ENCODE measurements at regions not wholly inside any gene's neighbourhood (a gene's known extent, or its start where the extent isn't known, plus 50 kb on each side); places are given as distances from the start of the nearest gene placed in this dataset.

DNA sequence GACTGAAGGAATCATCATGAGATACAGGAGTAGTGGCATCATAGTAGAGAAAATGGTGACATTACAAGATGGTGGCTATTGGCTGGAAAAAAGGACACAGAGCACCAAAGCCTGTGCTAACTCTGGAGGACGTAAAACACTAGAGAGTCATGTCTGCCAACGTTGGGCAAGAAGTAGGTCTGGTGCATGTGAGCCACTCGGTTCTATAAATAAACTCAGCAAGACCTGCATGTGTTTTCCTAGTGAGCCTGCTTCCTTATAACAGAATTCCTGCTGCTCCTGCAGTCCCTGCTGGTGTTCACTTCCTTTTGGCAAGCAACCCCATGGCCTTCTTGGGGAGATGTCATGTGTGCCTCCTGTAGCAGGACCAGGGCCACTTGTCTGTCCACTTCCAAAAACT, 325.2 kb downstream of the OSR1 start:
- DNase-seq (ENCODE audit: low read depth) = no peak
- no peaks in the 10 kb centered on the region for H3K9me3 ChIP-seq (ENCODE audit: control insufficient read depth, low read length)
- H3K36me3 ChIP-seq (ENCODE audit: control insufficient read depth, insufficient read depth, low read length, severe bottlenecking) = no peaks in the 10 kb centered on the region
- no peak overlapping the region for H3K9ac ChIP-seq (ENCODE audit: low read length)
- H3K27me3 ChIP-seq (replicated peaks; ENCODE audit: control insufficient read depth, insufficient read depth, low read length) = no peaks in the 10 kb centered on the region
- H3K4me1 ChIP-seq (ENCODE audit: control insufficient read depth, insufficient read depth, low read length) = peaks cover 29% of the 10 kb centered on the region
- H3K4me3 ChIP-seq (ENCODE audit: low read length) = no peak overlapping the region

- Histone ChIP-seq H3K4me1 (ENCODE audit: control insufficient read depth, insufficient read depth, low read length) (peaks cover 20% of the 10 kb centered on the region), H3K4me3 (ENCODE audit: low read length) (no peak overlapping the region), H3K27me3 (replicated peaks; ENCODE audit: control insufficient read depth, insufficient read depth, low read length) (no peaks in the 10 kb centered on the region), H3K9me3 (ENCODE audit: control insufficient read depth, low read length) (no peaks in the 10 kb centered on the region), H3K36me3 (ENCODE audit: control insufficient read depth, insufficient read depth, low read length, severe bottlenecking) (no peaks in the 10 kb centered on the region), H3K9ac (ENCODE audit: low read length) (no peak overlapping the region)
- DNase-seq (ENCODE audit: low read depth) = no peak
Observed at GRCh38 chr2:19031642-19032041, 326.8 kb downstream of the OSR1 start.

DNA sequence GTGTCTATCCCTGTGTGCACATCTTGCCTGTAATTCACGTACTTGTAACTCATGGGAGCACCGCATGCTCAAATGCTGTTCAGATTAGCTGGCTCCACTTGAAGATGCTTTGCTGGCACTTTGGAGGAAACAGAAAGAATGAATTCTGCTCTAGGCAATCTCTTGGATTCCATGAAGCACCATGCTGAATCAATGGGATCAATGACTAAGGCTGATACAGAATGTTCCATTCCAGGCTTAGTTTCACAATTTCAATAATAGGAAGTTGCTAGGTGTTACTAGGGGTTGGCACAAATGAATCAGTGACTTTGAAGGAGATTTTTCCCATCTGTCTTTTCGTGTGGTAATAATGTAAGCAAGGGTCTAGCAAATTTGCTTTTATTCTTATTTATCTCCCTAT, 328.8 kb downstream of the OSR1 start:
- no peaks in the 10 kb centered on the region for H3K27me3 ChIP-seq (replicated peaks; ENCODE audit: control insufficient read depth, insufficient read depth, low read length)
- H3K4me3 ChIP-seq (ENCODE audit: low read length) = no peak overlapping the region
- no peak overlapping the region for H3K9ac ChIP-seq (ENCODE audit: low read length)
- H3K9me3 ChIP-seq (ENCODE audit: control insufficient read depth, low read length) = no peaks in the 10 kb centered on the region
- peak; percentile 13 for DNase-seq (ENCODE audit: low read depth)
- H3K36me3 ChIP-seq (ENCODE audit: control insufficient read depth, insufficient read depth, low read length, severe bottlenecking) = no peaks in the 10 kb centered on the region
- peaks cover 6% of the 10 kb centered on the region for H3K4me1 ChIP-seq (ENCODE audit: control insufficient read depth, insufficient read depth, low read length)

GRCh38 chr2:19028587-19029375, 329.6 kb downstream of the OSR1 start:
- peaks cover 5% of the 10 kb centered on the region for H3K4me1 ChIP-seq (ENCODE audit: control insufficient read depth, insufficient read depth, low read length)
- no peak for DNase-seq (ENCODE audit: low read depth)
- H3K9ac ChIP-seq (ENCODE audit: low read length) = no peak overlapping the region
- no peaks in the 10 kb centered on the region for H3K9me3 ChIP-seq (ENCODE audit: control insufficient read depth, low read length)
- no peak overlapping the region for H3K4me3 ChIP-seq (ENCODE audit: low read length)
- H3K36me3 ChIP-seq (ENCODE audit: control insufficient read depth, insufficient read depth, low read length, severe bottlenecking) = no peaks in the 10 kb centered on the region
- no peaks in the 10 kb centered on the region for H3K27me3 ChIP-seq (replicated peaks; ENCODE audit: control insufficient read depth, insufficient read depth, low read length)

- H3K9me3 ChIP-seq (ENCODE audit: control insufficient read depth, low read length) = no peaks in the 10 kb centered on the region
- H3K4me3 ChIP-seq (ENCODE audit: low read length) = no peak overlapping the region
- H3K27me3 ChIP-seq (replicated peaks; ENCODE audit: control insufficient read depth, insufficient read depth, low read length) = no peaks in the 10 kb centered on the region
- H3K36me3 ChIP-seq (ENCODE audit: control insufficient read depth, insufficient read depth, low read length, severe bottlenecking) = no peaks in the 10 kb centered on the region
- no peak overlapping the region for H3K9ac ChIP-seq (ENCODE audit: low read length)
- H3K4me1 ChIP-seq (ENCODE audit: control insufficient read depth, insufficient read depth, low read length) = peaks cover 5% of the 10 kb centered on the region
- DNase-seq (ENCODE audit: low read depth) = no peak
Observed at GRCh38 chr2:19027626-19028025, 330.8 kb downstream of the OSR1 start.

- Histone ChIP-seq H3K27me3 (replicated peaks; ENCODE audit: control insufficient read depth, insufficient read depth, low read length) (no peaks in the 10 kb centered on the region), H3K9ac (ENCODE audit: low read length) (no peak overlapping the region), H3K4me1 (ENCODE audit: control insufficient read depth, insufficient read depth, low read length) (peaks cover 15% of the 10 kb centered on the region), H3K9me3 (ENCODE audit: control insufficient read depth, low read length) (no peaks in the 10 kb centered on the region), H3K36me3 (ENCODE audit: control insufficient read depth, insufficient read depth, low read length, severe bottlenecking) (no peaks in the 10 kb centered on the region), H3K4me3 (ENCODE audit: low read length) (no peak overlapping the region)
- no peak for DNase-seq (ENCODE audit: low read depth)
Observed at GRCh38 chr2:19026261-19026660, 332.2 kb downstream of the OSR1 start.

DNA sequence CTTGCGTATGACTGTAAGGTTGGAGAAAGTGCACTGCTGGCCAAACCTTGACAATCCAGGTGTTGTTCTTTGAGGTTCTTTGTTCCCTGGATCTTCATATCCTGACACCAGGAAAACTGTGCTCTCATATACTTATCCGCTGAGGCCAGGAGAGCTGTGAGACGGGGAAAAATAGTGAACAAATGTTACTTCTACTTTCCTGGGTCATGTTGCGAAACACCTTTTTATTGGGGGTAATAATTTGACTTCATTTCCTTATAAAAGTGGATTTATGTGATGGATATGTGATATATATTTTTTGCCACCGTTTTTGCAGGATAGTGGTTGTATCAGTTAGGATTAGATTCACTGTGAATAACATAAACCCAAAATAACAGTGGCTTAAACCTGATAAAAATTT, 336.1 kb downstream of the OSR1 start:
- no peaks in the 10 kb centered on the region for H3K9me3 ChIP-seq (ENCODE audit: control insufficient read depth, low read length)
- peaks cover 18% of the 10 kb centered on the region for H3K4me1 ChIP-seq (ENCODE audit: control insufficient read depth, insufficient read depth, low read length)
- H3K36me3 ChIP-seq (ENCODE audit: control insufficient read depth, insufficient read depth, low read length, severe bottlenecking) = no peaks in the 10 kb centered on the region
- H3K4me3 ChIP-seq (ENCODE audit: low read length) = no peak overlapping the region
- DNase-seq (ENCODE audit: low read depth) = peak; percentile 17
- no peaks in the 10 kb centered on the region for H3K27me3 ChIP-seq (replicated peaks; ENCODE audit: control insufficient read depth, insufficient read depth, low read length)
- H3K9ac ChIP-seq (ENCODE audit: low read length) = no peak overlapping the region

DNA sequence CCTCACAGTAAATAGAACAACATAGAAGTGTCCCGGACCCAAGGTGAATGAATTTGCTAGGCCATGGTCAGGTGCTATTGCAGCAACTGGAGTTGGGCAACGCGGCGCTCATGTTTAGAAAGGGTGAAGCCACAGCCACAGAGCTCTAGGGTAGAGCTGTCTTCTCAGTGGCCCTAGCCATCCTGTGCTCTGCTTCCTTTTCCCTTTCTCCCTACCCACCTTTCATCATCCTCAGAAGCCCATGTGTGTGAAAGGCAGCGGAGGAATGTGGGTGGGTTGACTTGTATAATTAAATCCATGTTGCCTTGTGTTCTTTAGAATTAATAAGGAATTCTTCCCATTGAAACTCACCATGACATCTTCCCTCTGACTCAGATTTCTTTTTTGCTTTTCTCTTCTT, 336.7 kb downstream of the OSR1 start:
- Histone ChIP-seq H3K36me3 (ENCODE audit: control insufficient read depth, insufficient read depth, low read length, severe bottlenecking) (no peaks in the 10 kb centered on the region), H3K4me3 (ENCODE audit: low read length) (no peak overlapping the region), H3K9me3 (ENCODE audit: control insufficient read depth, low read length) (no peaks in the 10 kb centered on the region), H3K9ac (ENCODE audit: low read length) (peak overlapping the region; percentile 12), H3K4me1 (ENCODE audit: control insufficient read depth, insufficient read depth, low read length) (peaks cover 18% of the 10 kb centered on the region), H3K27me3 (replicated peaks; ENCODE audit: control insufficient read depth, insufficient read depth, low read length) (no peaks in the 10 kb centered on the region)
- peak; percentile 91 for DNase-seq (ENCODE audit: low read depth)

- H3K4me1 ChIP-seq (ENCODE audit: control insufficient read depth, insufficient read depth, low read length) = peaks cover 18% of the 10 kb centered on the region
- H3K36me3 ChIP-seq (ENCODE audit: control insufficient read depth, insufficient read depth, low read length, severe bottlenecking) = no peaks in the 10 kb centered on the region
- peak; percentile 87 for DNase-seq (ENCODE audit: low read depth)
- no peaks in the 10 kb centered on the region for H3K27me3 ChIP-seq (replicated peaks; ENCODE audit: control insufficient read depth, insufficient read depth, low read length)
- H3K9me3 ChIP-seq (ENCODE audit: control insufficient read depth, low read length) = no peaks in the 10 kb centered on the region
- H3K4me3 ChIP-seq (ENCODE audit: low read length) = peak overlapping the region; percentile 34
- peak overlapping the region; percentile 14 for H3K9ac ChIP-seq (ENCODE audit: low read length)
Observed at GRCh38 chr2:19021100-19021476, 337.3 kb downstream of the OSR1 start.

DNA sequence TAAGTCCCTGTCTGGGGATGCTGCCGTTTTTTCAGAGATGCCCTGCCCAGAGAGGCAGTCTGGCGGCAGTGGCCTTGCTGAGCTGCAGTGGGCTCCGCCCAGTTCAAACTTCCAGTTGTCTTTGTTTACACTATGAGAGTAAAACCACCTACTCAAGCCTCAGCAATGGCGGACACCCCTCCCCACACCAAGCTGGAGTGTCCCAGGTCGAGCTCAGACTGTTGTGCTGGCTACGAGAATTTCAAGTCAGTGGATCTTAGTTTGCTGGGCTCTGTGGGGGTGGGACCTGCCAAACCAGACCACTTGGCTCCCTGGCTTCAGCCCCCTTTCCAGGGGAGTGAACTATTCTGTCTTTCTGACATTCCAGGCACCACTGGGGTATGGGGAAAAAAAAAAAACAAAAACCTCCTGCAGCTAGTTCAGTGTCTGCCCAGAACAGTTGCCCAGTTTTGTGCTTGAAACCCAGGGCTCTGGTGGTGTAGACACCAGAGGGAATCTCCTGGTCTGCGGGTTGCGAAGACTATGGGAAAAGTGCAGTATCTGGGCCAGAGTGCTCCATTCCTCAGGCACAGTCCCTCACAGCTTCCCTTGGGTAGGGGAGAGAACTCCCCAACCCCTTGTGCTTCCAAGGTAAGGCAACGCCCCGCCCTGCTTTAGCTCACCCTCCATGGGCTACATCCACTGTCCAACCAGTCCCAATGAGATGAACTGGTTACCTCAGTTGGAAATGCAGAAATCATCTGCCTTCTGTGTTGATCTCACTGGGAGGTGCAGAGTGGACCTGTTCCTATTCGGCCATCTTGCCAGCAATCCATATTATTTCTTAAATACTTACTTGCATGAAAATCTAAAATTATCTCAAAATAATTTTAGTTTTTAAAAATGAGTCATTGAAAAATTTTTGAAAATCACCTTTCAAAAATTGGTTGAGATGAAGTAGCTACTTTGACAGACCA, 338.0 kb downstream of the OSR1 start:
- Histone ChIP-seq H3K4me3 (ENCODE audit: low read length) (no peak overlapping the region), H3K9ac (ENCODE audit: low read length) (no peak overlapping the region), H3K27me3 (replicated peaks; ENCODE audit: control insufficient read depth, insufficient read depth, low read length) (no peaks in the 10 kb centered on the region), H3K9me3 (ENCODE audit: control insufficient read depth, low read length) (no peaks in the 10 kb centered on the region), H3K36me3 (ENCODE audit: control insufficient read depth, insufficient read depth, low read length, severe bottlenecking) (no peaks in the 10 kb centered on the region), H3K4me1 (ENCODE audit: control insufficient read depth, insufficient read depth, low read length) (peaks cover 18% of the 10 kb centered on the region)
- no peak for DNase-seq (ENCODE audit: low read depth)

- no peaks in the 10 kb centered on the region for H3K36me3 ChIP-seq (ENCODE audit: control insufficient read depth, insufficient read depth, low read length, severe bottlenecking)
- H3K9me3 ChIP-seq (ENCODE audit: control insufficient read depth, low read length) = no peaks in the 10 kb centered on the region
- no peak for DNase-seq (ENCODE audit: low read depth)
- no peaks in the 10 kb centered on the region for H3K27me3 ChIP-seq (replicated peaks; ENCODE audit: control insufficient read depth, insufficient read depth, low read length)
- H3K4me1 ChIP-seq (ENCODE audit: control insufficient read depth, insufficient read depth, low read length) = peaks cover 5% of the 10 kb centered on the region
- H3K4me3 ChIP-seq (ENCODE audit: low read length) = no peak overlapping the region
- no peak overlapping the region for H3K9ac ChIP-seq (ENCODE audit: low read length)
Observed at GRCh38 chr2:19009510-19009909, 348.9 kb downstream of the OSR1 start.

All from adipocyte (in vitro differentiated cells).